Endothelial cell (in vitro differentiated cells): ENCODE measurements at regions not wholly inside any gene's neighbourhood (a gene's known extent, or its start where the extent isn't known, plus 50 kb on each side); places are given as distances from the start of the nearest gene placed in this dataset.

Experiments
- DNase-seq: peaks from one replicate; pipeline ENCODE4 v3.0.0; 2021; ENCODE audit warnings: low spot score
- H3K27ac Mint-ChIP-seq: one replicate; pipeline ENCODE4 v1.8.0; 2021; ENCODE audit warnings: mixed read lengths, inconsistent platforms; ENCODE audit not compliant: unreplicated experiment
- H3K27me3 Mint-ChIP-seq: one replicate; pipeline ENCODE4 v1.8.0; 2021; ENCODE audit warnings: mild to moderate bottlenecking, moderate library complexity, mixed read lengths, inconsistent platforms; ENCODE audit not compliant: unreplicated experiment
- H3K36me3 Mint-ChIP-seq: one replicate; pipeline ENCODE4 v1.8.0; 2021; ENCODE audit warnings: mild to moderate bottlenecking, low read depth, mixed read lengths, inconsistent platforms; ENCODE audit not compliant: unreplicated experiment
- H3K4me1 Mint-ChIP-seq: one replicate; pipeline ENCODE4 v1.8.0; 2021; ENCODE audit warnings: mild to moderate bottlenecking, mixed read lengths, inconsistent platforms; ENCODE audit not compliant: unreplicated experiment
- H3K4me3 Mint-ChIP-seq: one replicate; pipeline ENCODE4 v1.8.0; 2021; ENCODE audit warnings: mild to moderate bottlenecking, mixed read lengths, inconsistent platforms; ENCODE audit not compliant: unreplicated experiment
- H3K9me3 Mint-ChIP-seq: one replicate; pipeline ENCODE4 v1.8.0; 2021; ENCODE audit warnings: mixed read lengths, inconsistent platforms; ENCODE audit not compliant: unreplicated experiment
- CTCF ChIP-seq: fragments of 200-600 bp; sonication (generic); IDR thresholded peaks from one replicate; pipeline ENCODE4 v1.5.0; 2021; ENCODE audit warnings: antibody characterized with exemption; ENCODE audit not compliant: unreplicated experiment

- no peak for TF ChIP-seq CTCF
- Mint-ChIP-seq H3K9me3 (no peaks in the 10 kb centered on the region), H3K27ac (no peak overlapping the region), H3K36me3 (no peaks in the 10 kb centered on the region), H3K4me1 (peaks cover 26% of the 10 kb centered on the region), H3K27me3 (no peaks in the 10 kb centered on the region), H3K4me3 (no peak overlapping the region)
- DNase-seq: no peak
Measured at GRCh38 chr3:150330174-150330573, 77.9 kb upstream of the TSC22D2 start.

- TF ChIP-seq CTCF: no peak
- Mint-ChIP-seq H3K4me1 (peaks cover 26% of the 10 kb centered on the region), H3K27me3 (no peaks in the 10 kb centered on the region), H3K36me3 (no peaks in the 10 kb centered on the region), H3K27ac (no peak overlapping the region), H3K9me3 (no peaks in the 10 kb centered on the region), H3K4me3 (no peak overlapping the region)
- no peak for DNase-seq
Measured at GRCh38 chr3:150329408-150329807, 78.7 kb upstream of the TSC22D2 start.

GRCh38 chr3:150328654-150329040 is 79.5 kb upstream of the TSC22D2 start:
- Mint-ChIP-seq H3K4me3 (no peak overlapping the region), H3K27ac (no peak overlapping the region), H3K27me3 (no peaks in the 10 kb centered on the region), H3K4me1 (peaks cover 26% of the 10 kb centered on the region), H3K9me3 (no peaks in the 10 kb centered on the region), H3K36me3 (no peaks in the 10 kb centered on the region)
- DNase-seq: no peak
- TF ChIP-seq CTCF: no peak

- H3K9me3 Mint-ChIP-seq: no peaks in the 10 kb centered on the region
- no peaks in the 10 kb centered on the region for H3K27me3 Mint-ChIP-seq
- no peak overlapping the region for H3K4me3 Mint-ChIP-seq
- peaks cover 26% of the 10 kb centered on the region for H3K4me1 Mint-ChIP-seq
- DNase-seq: no peak
- no peak for TF ChIP-seq CTCF
- no peaks in the 10 kb centered on the region for H3K36me3 Mint-ChIP-seq
- no peak overlapping the region for H3K27ac Mint-ChIP-seq
Measured at GRCh38 chr3:150327678-150328653, 80.1 kb upstream of the TSC22D2 start.

GRCh38 chr3:150324788-150325187 is 83.3 kb upstream of the TSC22D2 start:
- Mint-ChIP-seq H3K9me3 (no peaks in the 10 kb centered on the region), H3K27me3 (no peaks in the 10 kb centered on the region), H3K27ac (no peak overlapping the region), H3K4me1 (peaks cover 9% of the 10 kb centered on the region), H3K4me3 (no peak overlapping the region), H3K36me3 (no peaks in the 10 kb centered on the region)
- DNase-seq: no peak
- TF ChIP-seq CTCF: no peak
